DOHH2 (cell line): ENCODE measurements at regions not wholly inside any gene's neighbourhood (a gene's known extent, or its start where the extent isn't known, plus 50 kb on each side); places are given as distances from the start of the nearest gene placed in this dataset.

Experiments used
- H3F3A ChIP-seq: fragments of 200-600 bp; sonication (generic), shearing (Covaris generic); 2 replicates; pipeline ENCODE4 v1.6.0; 2016; ENCODE audit warnings: antibody characterized with exemption, mild to moderate bottlenecking; ENCODE audit not compliant: control insufficient read depth, insufficient read depth
- H3K27ac ChIP-seq: fragments of 200-600 bp; sonication (generic); 2 replicates; pipeline ENCODE4 v1.5.1; 2014; ENCODE audit warnings: low read depth, mild to moderate bottlenecking, low read length, moderate library complexity
- H3K27me3 ChIP-seq: fragments of 200-600 bp; sonication (generic); 2 replicates; pipeline ENCODE4 v1.6.1; 2014; ENCODE audit warnings: mild to moderate bottlenecking, low read length, mixed read lengths; ENCODE audit not compliant: control insufficient read depth
- H3K36me3 ChIP-seq: fragments of 200-600 bp; sonication (generic); 2 replicates; pipeline ENCODE4 v1.6.1; 2014; ENCODE audit warnings: mild to moderate bottlenecking, low read length, moderate library complexity, mixed read lengths; ENCODE audit not compliant: control insufficient read depth
- H3K4me1 ChIP-seq: fragments of 200-600 bp; sonication (generic); 2 replicates; pipeline ENCODE4 v1.6.1; 2014; ENCODE audit warnings: mild to moderate bottlenecking, low read length, mixed read lengths; ENCODE audit not compliant: control insufficient read depth
- H3K4me2 ChIP-seq: fragments of 200-600 bp; sonication (generic); 2 replicates; pipeline ENCODE4 v1.6.0; 2014; ENCODE audit warnings: mild to moderate bottlenecking, low read length, moderate library complexity
- H3K4me3 ChIP-seq: fragments of 200-600 bp; sonication (generic); 2 replicates; pipeline ENCODE4 v1.5.1; 2014; ENCODE audit warnings: mild to moderate bottlenecking, low read length, mixed read lengths
- H3K79me2 ChIP-seq: fragments of 200-600 bp; sonication (generic); 2 replicates; pipeline ENCODE4 v1.6.1; 2014; ENCODE audit warnings: mild to moderate bottlenecking, low read length, mixed read lengths; ENCODE audit not compliant: control insufficient read depth
- H3K9me2 ChIP-seq: fragments of 200-600 bp; sonication (generic); replicated peaks from 2 replicates; pipeline ENCODE4 v1.6.1; 2014; ENCODE audit warnings: mild to moderate bottlenecking, low read length, mixed read lengths; ENCODE audit not compliant: control insufficient read depth
- H3K9me3 ChIP-seq: fragments of 200-600 bp; sonication (generic); 2 replicates; pipeline ENCODE4 v1.6.1; 2014; ENCODE audit warnings: antibody characterized with exemption, low read length, mixed read lengths; ENCODE audit not compliant: control insufficient read depth, insufficient read depth
- H4K20me1 ChIP-seq: fragments of 200-600 bp; sonication (generic); 2 replicates; pipeline ENCODE4 v1.6.0; 2014; ENCODE audit warnings: low read depth, mild to moderate bottlenecking, antibody characterized with exemption, low read length, moderate library complexity; ENCODE audit not compliant: control insufficient read depth, insufficient read depth
- EZH2phosphoT487 ChIP-seq: fragments of 200-600 bp; sonication (generic); IDR thresholded peaks from 2 replicates; pipeline ENCODE4 v1.6.1; 2017; ENCODE audit warnings: borderline replicate concordance, mild to moderate bottlenecking, antibody characterized with exemption, low read length, moderate library complexity, mixed read lengths
- TF ChIP-seq, protein P1 (sequence below): fragments of 200-600 bp; sonication (generic); IDR thresholded peaks from one replicate; pipeline ENCODE4 v1.5.1; 2014; ENCODE audit warnings: antibody characterized with exemption, mild to moderate bottlenecking, low read depth, low read length; ENCODE audit not compliant: poor library complexity, severe bottlenecking

DNA sequence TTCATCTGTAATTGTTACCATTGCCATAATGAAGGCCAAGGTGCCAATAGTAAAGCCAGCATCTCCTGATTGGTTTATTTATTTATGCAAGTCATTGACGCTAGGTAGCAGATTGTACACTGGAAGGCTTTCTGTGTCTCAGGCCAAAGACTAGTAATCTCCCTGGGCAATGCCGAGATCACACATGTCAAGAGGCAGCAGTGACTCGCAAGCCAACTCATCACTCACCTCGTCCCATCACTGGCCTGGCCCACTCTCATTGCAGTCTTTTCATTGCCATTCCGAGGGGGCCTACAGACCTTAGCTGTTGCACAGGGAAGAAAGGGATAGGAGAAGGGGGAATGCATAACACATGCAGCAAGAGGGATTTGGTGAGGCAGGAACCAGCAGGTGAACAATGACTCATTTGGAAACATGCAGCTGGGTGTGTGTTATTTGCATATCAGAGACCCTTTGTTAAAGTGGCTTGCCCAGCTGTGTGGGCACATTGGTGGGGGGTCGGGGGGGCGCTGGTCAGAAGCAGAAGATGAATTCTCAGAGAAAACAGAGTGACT is 448.7 kb upstream of the HNRNPA3 start:
- Histone ChIP-seq H3K27me3 (peaks cover 22% of the 10 kb centered on the region; the same call in 1 of the 2 replicates), H3K36me3 (no peaks in the 10 kb centered on the region), H3K4me1 (peaks cover 6% of the 10 kb centered on the region), H3K9me2 (no peaks in the 10 kb centered on the region), H3K4me2 (no peak overlapping the region), H3K27ac (no peak overlapping the region), H4K20me1 (no peaks in the 10 kb centered on the region), H3K79me2 (no peaks in the 10 kb centered on the region), H3F3A (no peaks in the 10 kb centered on the region), H3K9me3 (no peaks in the 10 kb centered on the region), H3K4me3 (no peak overlapping the region)
- TF ChIP-seq EZH2phosphoT487 = no peak
- TF ChIP-seq, protein P1, sequence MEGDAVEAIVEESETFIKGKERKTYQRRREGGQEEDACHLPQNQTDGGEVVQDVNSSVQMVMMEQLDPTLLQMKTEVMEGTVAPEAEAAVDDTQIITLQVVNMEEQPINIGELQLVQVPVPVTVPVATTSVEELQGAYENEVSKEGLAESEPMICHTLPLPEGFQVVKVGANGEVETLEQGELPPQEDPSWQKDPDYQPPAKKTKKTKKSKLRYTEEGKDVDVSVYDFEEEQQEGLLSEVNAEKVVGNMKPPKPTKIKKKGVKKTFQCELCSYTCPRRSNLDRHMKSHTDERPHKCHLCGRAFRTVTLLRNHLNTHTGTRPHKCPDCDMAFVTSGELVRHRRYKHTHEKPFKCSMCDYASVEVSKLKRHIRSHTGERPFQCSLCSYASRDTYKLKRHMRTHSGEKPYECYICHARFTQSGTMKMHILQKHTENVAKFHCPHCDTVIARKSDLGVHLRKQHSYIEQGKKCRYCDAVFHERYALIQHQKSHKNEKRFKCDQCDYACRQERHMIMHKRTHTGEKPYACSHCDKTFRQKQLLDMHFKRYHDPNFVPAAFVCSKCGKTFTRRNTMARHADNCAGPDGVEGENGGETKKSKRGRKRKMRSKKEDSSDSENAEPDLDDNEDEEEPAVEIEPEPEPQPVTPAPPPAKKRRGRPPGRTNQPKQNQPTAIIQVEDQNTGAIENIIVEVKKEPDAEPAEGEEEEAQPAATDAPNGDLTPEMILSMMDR = no peak

DNA sequence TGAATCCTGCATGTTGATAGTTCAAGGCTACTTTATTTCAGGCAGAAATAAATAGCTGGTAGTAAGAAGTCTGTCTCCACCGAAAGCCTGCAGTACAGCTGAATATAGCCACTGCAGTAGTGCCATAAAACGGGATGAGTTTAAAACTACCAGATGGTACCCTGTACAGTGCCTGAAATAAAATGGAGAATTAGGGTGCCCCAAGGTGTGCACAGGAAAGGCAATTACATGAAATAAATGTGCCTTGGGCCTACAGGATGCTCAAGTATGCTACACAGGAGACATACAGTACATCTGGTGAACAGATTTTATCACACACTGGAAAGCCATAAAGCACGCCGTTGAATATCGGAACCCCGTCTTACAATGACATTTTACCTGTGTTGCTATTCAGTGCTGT is 447.7 kb upstream of the HNRNPA3 start:
- Histone ChIP-seq H3K4me2 (no peak overlapping the region), H3K9me2 (no peaks in the 10 kb centered on the region), H4K20me1 (no peaks in the 10 kb centered on the region), H3K27ac (no peak overlapping the region), H3K4me3 (no peak overlapping the region), H3K9me3 (no peaks in the 10 kb centered on the region), H3K4me1 (peaks cover 16% of the 10 kb centered on the region), H3F3A (no peaks in the 10 kb centered on the region), H3K27me3 (peaks cover 22% of the 10 kb centered on the region; the same call in 1 of the 2 replicates), H3K36me3 (no peaks in the 10 kb centered on the region), H3K79me2 (no peaks in the 10 kb centered on the region)
- no peak for TF ChIP-seq EZH2phosphoT487
- TF ChIP-seq, protein P1 = no peak

DNA sequence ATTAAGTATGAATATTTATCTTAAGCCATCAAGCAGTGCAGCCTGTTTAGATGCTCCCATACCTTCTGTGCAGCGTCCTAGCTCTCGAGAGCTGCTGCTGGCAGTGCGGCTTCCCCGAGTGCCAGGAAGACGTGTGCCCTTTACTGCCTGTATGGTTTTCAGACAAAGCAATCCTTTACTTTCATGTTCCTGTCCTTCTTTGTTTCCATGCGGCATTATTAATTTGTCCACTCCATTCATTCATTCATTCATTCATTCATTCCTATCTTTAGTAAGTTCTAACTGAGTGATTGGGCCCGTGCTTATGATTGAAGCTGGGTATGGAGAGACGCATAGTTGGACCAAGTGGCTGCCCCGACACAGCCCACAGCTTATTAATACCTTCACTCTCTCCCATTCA is 446.6 kb upstream of the HNRNPA3 start:
- H3K27me3 ChIP-seq = peaks cover 22% of the 10 kb centered on the region; the same call in 1 of the 2 replicates
- no peak overlapping the region for H3K27ac ChIP-seq
- no peaks in the 10 kb centered on the region for H3K9me2 ChIP-seq
- no peak overlapping the region for H3K4me3 ChIP-seq
- H3K9me3 ChIP-seq = no peaks in the 10 kb centered on the region
- H3K79me2 ChIP-seq = no peaks in the 10 kb centered on the region
- no peak for TF ChIP-seq EZH2phosphoT487
- TF ChIP-seq, protein P1 = no peak
- H3F3A ChIP-seq = no peaks in the 10 kb centered on the region
- H3K4me2 ChIP-seq = no peak overlapping the region
- no peaks in the 10 kb centered on the region for H4K20me1 ChIP-seq
- no peaks in the 10 kb centered on the region for H3K36me3 ChIP-seq
- H3K4me1 ChIP-seq = peaks cover 20% of the 10 kb centered on the region
